HG02759 (cell line): ENCODE measurements at regions not wholly inside any gene's neighbourhood (a gene's known extent, or its start where the extent isn't known, plus 50 kb on each side); places are given as distances from the start of the nearest gene placed in this dataset.

ENCODE experiments used
- ATAC-seq: cut with Tn5 transposase; IDR thresholded peaks from one replicate; pipeline ENCODE4 v1.9.1; 2021; ENCODE audit warnings: mild to moderate bottlenecking, moderate library complexity; ENCODE audit not compliant: unreplicated experiment

DNA sequence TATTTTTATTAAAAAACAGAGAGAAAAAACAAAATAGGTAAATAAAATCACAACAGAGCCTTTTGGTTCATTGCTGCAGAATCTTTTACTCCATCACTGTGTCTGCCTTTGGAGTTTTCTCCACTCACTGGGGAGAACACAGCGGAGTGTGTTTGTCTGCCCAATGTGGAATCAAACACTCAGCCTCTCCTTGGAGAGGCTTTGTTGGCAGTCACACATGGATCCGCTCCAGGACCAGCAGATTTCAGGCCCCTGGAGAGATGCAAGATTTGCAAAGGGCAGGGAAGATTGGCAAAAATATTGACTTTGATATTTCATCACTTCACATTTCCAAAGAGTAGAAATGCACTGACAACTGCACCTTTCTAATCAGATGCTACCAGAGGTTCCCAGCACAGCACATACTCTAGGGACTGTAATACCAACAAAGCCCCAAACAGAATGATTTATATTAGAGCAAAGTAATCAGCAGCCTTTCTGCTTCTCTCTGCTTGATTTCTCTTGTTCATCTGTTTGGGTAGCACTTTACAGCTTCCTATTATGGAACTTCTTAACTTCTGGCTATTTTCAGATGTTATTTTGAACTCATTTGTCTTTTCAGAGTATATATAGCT, 1898.8 kb upstream of the PIK3C3 start:
- no peak for ATAC-seq

GRCh38 chr18:40055262-40055661, 1899.8 kb upstream of the PIK3C3 start:
- no peak for ATAC-seq

DNA sequence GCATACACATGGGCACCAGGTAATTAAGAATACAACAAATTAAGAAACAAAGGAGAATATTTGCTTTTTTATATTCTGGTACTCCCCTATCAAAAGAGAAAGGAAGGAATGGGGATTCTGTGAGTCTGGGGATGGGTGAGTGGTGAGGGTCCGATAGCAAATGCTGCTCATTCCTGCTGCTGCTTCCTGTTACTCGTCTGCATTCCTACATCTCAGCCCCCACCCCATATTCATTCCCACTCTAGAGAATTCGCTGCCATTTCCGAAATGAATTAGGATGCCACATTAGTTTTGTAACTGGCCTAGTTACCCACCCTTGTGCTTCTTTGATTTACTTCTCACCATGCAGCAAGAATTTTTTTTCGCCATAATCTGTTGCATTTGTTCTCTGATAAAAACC, 1905.3 kb upstream of the PIK3C3 start:
- no peak for ATAC-seq

GRCh38 chr18:40048886-40049650, 1906.0 kb upstream of the PIK3C3 start:
- ATAC-seq, result no peak

DNA sequence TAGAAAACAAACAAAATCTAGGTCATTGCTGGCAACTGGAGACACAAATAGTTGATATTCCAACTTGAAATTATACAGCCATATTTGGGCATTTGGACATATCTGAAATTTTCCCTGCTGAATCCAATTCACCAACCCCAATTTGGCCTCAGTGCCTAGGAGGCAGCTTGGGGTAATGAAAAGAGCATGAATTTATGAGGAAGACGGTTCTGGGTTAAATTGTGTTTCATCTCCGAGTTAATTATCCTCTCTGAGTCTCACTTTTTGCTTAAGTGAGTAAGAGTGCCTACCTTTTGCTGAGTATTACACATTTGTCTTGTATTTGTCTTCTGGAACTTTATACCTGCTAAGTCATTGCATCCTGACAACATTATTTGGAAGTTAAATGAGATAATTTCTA, 1906.8 kb upstream of the PIK3C3 start:
- no peak for ATAC-seq

DNA sequence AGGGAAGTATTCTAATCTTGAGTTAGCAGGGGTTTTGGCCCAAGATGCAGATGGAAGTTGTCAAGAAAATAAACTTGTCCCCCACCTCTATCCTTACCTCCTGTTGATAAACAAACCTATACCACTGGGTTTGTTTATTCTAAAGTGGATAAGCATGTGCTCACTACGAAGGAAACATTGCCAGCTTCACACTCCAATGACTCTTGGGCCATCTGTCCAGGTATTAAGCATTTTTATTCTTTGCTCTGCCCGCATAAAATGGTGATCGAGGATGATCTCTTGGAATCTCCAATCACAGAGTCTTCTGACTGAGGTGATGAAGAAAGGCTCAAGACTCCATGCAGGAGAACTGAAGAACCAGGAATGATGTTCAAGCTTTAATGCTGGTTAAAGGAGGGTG, 1908.4 kb upstream of the PIK3C3 start:
- ATAC-seq, result no peak

- ATAC-seq, result no peak
Observed at GRCh38 chr18:40041951-40042350, 1913.1 kb upstream of the PIK3C3 start.

- no peak for ATAC-seq
Observed at GRCh38 chr18:40040574-40040973, 1914.5 kb upstream of the PIK3C3 start.

GRCh38 chr18:40037356-40037755, 1917.7 kb upstream of the PIK3C3 start:
- no peak for ATAC-seq

DNA sequence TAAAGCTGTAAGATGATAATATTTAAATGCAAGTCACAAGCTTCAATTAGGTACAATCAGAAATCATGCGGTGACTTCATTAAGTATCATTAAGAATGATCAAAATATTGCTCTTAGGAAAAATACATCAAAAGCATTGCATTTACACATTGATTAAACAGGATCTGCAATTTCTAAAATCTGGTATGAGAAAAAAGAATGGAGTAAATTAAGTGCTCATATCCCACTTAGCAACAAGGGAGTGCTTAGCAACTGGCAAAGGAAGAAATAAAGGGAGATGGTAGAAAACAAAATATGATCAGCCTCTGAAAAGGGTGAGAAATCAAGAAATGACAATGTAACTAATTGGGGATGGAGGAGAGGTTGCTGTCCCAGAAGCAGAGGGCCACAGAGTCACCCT, 1918.2 kb upstream of the PIK3C3 start:
- no peak for ATAC-seq

- no peak for ATAC-seq
Observed at GRCh38 chr18:40035966-40036365, 1919.1 kb upstream of the PIK3C3 start.

DNA sequence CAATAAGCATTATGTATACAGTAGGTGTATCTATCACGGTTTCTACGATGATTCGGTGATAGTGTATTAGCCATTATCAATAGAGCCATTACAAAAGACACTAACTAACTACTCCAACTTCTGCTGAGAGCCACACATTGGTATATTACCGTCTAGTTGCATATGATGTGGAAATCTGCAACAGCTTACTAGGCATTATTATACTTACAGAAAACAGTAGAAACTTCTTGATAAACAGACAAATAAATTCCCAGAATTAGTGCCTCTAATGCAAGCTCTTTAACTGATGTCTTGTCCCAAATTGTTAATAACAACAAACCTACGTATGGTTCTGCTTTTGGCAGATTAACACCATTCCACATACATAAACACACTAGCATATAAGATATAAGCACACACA, 1923.0 kb upstream of the PIK3C3 start:
- no peak for ATAC-seq

DNA sequence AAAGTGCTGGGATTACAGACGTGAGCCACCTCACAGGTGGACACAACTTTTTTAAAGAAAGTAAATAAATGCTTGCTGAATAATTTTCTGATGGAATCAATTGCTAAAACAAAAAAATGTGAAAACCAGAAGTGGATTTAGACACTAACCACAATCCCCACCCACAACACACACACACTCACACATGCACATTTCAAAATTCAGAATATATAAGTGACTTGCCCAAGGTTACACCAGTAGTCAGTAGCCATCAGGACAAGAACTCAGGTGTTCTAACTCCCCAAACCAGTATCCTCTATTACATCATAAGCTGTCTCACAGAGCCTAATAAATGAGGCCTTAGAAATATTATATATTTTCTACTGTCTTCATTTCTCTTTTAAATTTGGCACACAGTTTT, 1923.6 kb upstream of the PIK3C3 start:
- no peak for ATAC-seq

DNA sequence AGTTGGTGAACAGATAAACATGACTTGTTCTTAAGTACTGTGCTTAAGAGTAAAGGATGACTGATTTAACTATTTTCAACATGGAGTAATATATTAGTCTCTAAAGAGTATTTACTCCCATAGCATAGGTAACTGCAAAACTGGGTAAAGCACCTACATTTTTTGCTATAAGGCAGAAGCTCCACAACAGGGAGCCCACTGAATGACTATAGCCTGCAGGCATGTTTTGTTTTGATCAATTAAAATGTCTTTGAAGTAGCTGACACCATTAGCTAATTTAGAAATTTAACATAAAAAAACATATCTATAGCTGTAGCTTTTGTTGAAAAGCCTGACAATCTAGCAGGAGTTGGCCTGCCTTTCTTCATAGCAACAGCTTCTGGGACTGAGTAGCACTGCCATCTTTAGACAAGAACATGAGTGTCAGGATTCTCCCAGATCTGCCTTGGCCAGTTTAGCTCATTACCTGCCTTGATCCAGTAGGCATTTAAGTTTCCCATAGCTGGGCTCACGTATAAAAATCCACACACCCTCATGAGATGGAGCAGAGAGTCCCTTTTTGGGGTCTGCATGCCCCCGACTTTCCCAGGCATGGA, 1935.1 kb upstream of the PIK3C3 start:
- no peak for ATAC-seq

- no peak for ATAC-seq
Observed at GRCh38 chr18:40018266-40018665, 1936.8 kb upstream of the PIK3C3 start.

DNA sequence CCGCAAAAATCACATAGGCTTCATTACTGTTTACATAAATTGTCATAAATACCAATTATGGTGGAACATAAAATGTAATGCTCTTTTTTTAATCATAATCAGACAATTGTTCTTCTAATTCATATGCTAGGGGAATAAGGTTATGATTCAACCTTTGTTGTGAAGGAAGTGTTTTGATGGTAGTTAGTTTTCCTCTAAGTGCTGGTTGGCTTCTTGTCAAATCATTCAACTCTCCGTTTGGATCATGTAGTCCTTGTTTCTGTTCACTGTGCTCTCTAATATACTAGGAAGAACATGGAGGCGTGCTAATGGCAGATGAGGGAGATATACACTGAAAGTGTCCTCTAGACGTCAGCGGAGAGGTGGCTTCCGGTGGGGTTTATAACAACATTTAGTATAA, 1938.0 kb upstream of the PIK3C3 start:
- no peak for ATAC-seq

GRCh38 chr18:40016405-40016804, 1938.6 kb upstream of the PIK3C3 start:
- no peak for ATAC-seq

DNA sequence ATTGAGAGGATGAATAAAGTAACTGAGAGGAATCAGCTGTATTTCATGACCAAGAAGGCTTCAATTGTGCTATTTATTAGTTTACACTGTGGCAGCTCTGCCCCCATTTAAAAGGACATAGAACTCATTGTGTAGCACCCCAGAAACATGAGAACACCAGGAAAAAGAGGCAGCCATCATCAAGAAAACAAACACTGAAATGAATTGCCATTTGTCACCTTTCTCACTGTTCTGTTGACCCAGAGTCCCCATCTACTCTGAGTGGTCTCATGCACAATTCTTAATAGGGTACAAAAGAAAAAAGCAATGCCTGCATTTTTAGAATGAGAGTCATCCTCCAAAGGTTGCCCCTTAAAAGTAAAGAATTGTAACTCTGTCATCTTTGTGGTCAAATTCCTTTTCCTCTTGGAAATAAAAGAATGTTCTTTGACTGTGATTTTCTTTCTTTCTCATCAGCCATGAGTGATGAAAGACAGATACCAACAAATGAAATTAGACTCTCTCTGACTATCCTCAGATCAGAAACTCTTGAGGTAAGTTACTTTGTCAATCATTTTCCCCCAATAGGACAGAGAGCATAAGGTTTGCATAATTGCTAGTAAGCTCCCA, 1941.9 kb upstream of the PIK3C3 start:
- no peak for ATAC-seq

DNA sequence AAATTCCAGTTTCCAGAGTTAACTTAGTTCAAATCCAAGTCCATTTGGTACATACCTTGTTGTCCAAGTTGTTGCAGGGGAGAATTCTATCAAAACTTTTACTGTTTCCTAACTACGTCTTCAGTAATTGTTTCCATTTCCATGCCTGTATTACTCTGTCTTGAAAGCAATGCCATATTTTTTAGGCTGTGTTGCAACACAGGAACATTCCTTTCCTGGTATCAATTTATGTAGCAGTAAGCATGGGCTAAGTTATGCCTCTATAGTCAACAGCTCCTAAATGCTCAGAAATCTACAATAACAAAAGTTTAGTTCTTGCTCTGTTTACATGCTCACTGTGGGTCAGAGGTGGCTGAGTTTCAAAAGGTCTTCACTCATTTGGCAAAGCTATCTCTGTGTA, 1943.8 kb upstream of the PIK3C3 start:
- no peak for ATAC-seq

DNA sequence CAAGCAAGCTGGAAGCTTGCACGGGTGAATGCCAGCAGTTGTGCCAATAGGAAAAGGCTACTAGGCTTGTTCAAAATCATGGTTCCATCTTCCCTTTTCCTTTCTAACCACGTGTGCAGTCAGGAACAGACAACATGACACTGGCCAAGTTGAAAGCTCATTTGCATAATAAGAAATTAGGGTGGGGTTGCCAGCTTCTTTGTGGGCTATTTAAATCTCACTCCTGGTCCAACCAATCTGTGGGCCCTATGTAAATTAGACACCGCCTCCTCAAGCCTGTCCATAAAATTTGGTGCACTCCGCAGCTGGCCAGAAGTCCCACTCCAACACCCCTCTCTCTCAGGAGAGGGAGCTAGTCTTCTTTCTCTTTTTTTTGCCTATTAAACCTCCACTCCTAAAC, 1948.4 kb upstream of the PIK3C3 start:
- ATAC-seq, result no peak

- no peak for ATAC-seq
Observed at GRCh38 chr18:40004246-40004645, 1950.8 kb upstream of the PIK3C3 start.

- no peak for ATAC-seq
Observed at GRCh38 chr18:39998317-39998716, 1956.7 kb upstream of the PIK3C3 start.
